IPS-18c (cell line): ENCODE measurements at regions not wholly inside any gene's neighbourhood (a gene's known extent, or its start where the extent isn't known, plus 50 kb on each side); places are given as distances from the start of the nearest gene placed in this dataset.

Experiments used
- H3K4me3 ChIP-seq: 2 replicates; pipeline ENCODE4 v1.7.0; 2013; ENCODE audit warnings: low read depth, mild to moderate bottlenecking, low read length, moderate library complexity; ENCODE audit not compliant: insufficient read depth
- H3K9me3 ChIP-seq: one replicate; pipeline ENCODE4 v1.6.1; 2013; ENCODE audit warnings: mild to moderate bottlenecking, low read length, moderate library complexity; ENCODE audit not compliant: control insufficient read depth, insufficient read depth

GRCh38 chr10:56831681-56832080 lies 470.6 kb upstream of the ZWINT start:
- H3K4me3 ChIP-seq: no peak overlapping the region
- H3K9me3 ChIP-seq: no peaks in the 10 kb centered on the region

GRCh38 chr10:56823849-56824248 lies 462.8 kb upstream of the ZWINT start:
- peaks cover 6% of the 10 kb centered on the region for H3K9me3 ChIP-seq
- no peak overlapping the region for H3K4me3 ChIP-seq

GRCh38 chr10:56805022-56805421 lies 444.0 kb upstream of the ZWINT start:
- no peak overlapping the region for H3K4me3 ChIP-seq
- no peaks in the 10 kb centered on the region for H3K9me3 ChIP-seq

GRCh38 chr10:56785292-56785691 lies 424.2 kb upstream of the ZWINT start:
- Histone ChIP-seq H3K9me3 (no peaks in the 10 kb centered on the region), H3K4me3 (no peak overlapping the region)

- H3K9me3 ChIP-seq: no peaks in the 10 kb centered on the region
- H3K4me3 ChIP-seq: no peak overlapping the region
These were observed 421.4 kb upstream of the ZWINT start for GRCh38 chr10:56782503-56782902.

GRCh38 chr10:56771343-56771742 lies 410.3 kb upstream of the ZWINT start:
- H3K9me3 ChIP-seq: peaks cover 8% of the 10 kb centered on the region

GRCh38 chr10:56763090-56763489 lies 402.0 kb upstream of the ZWINT start:
- H3K9me3 ChIP-seq: no peaks in the 10 kb centered on the region
- no peak overlapping the region for H3K4me3 ChIP-seq

More at GRCh38 chr10:56771343-56771742, 410.3 kb upstream of the ZWINT start:
- H3K4me3 ChIP-seq: no peak overlapping the region

GRCh38 chr10:56745490-56745889 lies 384.4 kb upstream of the ZWINT start:
- no peak overlapping the region for H3K4me3 ChIP-seq
- H3K9me3 ChIP-seq: no peaks in the 10 kb centered on the region

GRCh38 chr10:56728349-56728748 lies 367.3 kb upstream of the ZWINT start:
- H3K4me3 ChIP-seq: no peak overlapping the region
- no peaks in the 10 kb centered on the region for H3K9me3 ChIP-seq

- Histone ChIP-seq H3K9me3 (no peaks in the 10 kb centered on the region), H3K4me3 (no peak overlapping the region)
These were observed 361.9 kb upstream of the ZWINT start for GRCh38 chr10:56722912-56723311.

GRCh38 chr10:56715262-56715661 lies 354.2 kb upstream of the ZWINT start:
- H3K4me3 ChIP-seq: no peak overlapping the region
- H3K9me3 ChIP-seq: no peaks in the 10 kb centered on the region

GRCh38 chr10:56698506-56698905 lies 337.4 kb upstream of the ZWINT start:
- Histone ChIP-seq H3K9me3 (no peaks in the 10 kb centered on the region), H3K4me3 (no peak overlapping the region)

GRCh38 chr10:56679578-56679977 lies 318.5 kb upstream of the ZWINT start:
- H3K4me3 ChIP-seq: no peak overlapping the region
- H3K9me3 ChIP-seq: peaks cover 6% of the 10 kb centered on the region

- Histone ChIP-seq H3K4me3 (no peak overlapping the region), H3K9me3 (no peaks in the 10 kb centered on the region)
These were observed 301.8 kb upstream of the ZWINT start for GRCh38 chr10:56662765-56663447.

GRCh38 chr10:56653289-56653688 lies 292.2 kb upstream of the ZWINT start:
- Histone ChIP-seq H3K9me3 (no peaks in the 10 kb centered on the region), H3K4me3 (no peak overlapping the region)

GRCh38 chr10:56646329-56647111 lies 285.5 kb upstream of the ZWINT start:
- H3K9me3 ChIP-seq: no peaks in the 10 kb centered on the region
- no peak overlapping the region for H3K4me3 ChIP-seq

GRCh38 chr10:56633876-56634452 lies 272.9 kb upstream of the ZWINT start:
- Histone ChIP-seq H3K4me3 (no peak overlapping the region), H3K9me3 (no peaks in the 10 kb centered on the region)

GRCh38 chr10:56632537-56632936 lies 271.5 kb upstream of the ZWINT start:
- Histone ChIP-seq H3K4me3 (no peak overlapping the region), H3K9me3 (no peaks in the 10 kb centered on the region)
